OCI-LY7 (cell line): ENCODE measurements at regions not wholly inside any gene's neighbourhood (a gene's known extent, or its start where the extent isn't known, plus 50 kb on each side); places are given as distances from the start of the nearest gene placed in this dataset.

Experiments
- BruUV-seq: library from RNA; stranded (reverse); fragments of 400-500 nt; replicated peaks from 2 replicates; lab custom pipeline; 2021; lab: Mats Ljungman, UMichigan
- CTCF ChIA-PET: fragments of 300-600 bp; sonication (Branson Sonifier 250); formaldehyde crosslinking; loops from one replicate; lab custom pipeline; 2022; ENCODE audit warnings: antibody characterized with exemption; ENCODE audit not compliant: unreplicated experiment; lab: Charles Lee
- POLR2A ChIA-PET: fragments of 300-600 bp; sonication (Branson Sonifier 250); formaldehyde crosslinking; loops from one replicate; lab custom pipeline; 2022; ENCODE audit warnings: antibody characterized with exemption; lab: Charles Lee
- DNase-seq: peaks from one replicate; pipeline ENCODE4 v3.0.0-alpha.2; 2015; ENCODE audit warnings: low spot score
- H2AFZ ChIP-seq: fragments of 200-600 bp; sonication (generic), shearing (Covaris generic); 2 replicates; pipeline ENCODE4 v1.6.1; 2014; ENCODE audit warnings: mild to moderate bottlenecking, antibody characterized with exemption, low read length, moderate library complexity
- H3K27ac ChIP-seq: fragments of 200-600 bp; sonication (generic); 2 replicates; pipeline ENCODE4 v1.5.1; 2014; ENCODE audit warnings: mixed run types, low read depth, mild to moderate bottlenecking, moderate library complexity, low read length, inconsistent platforms; ENCODE audit not compliant: poor library complexity, severe bottlenecking
- H3K36me3 ChIP-seq: fragments of 200-600 bp; sonication (generic); 2 replicates; pipeline ENCODE4 v1.6.1; 2014; ENCODE audit warnings: mild to moderate bottlenecking, antibody characterized with exemption, low read length, moderate library complexity, mixed read lengths; ENCODE audit not compliant: insufficient read depth
- H3K4me1 ChIP-seq: fragments of 200-600 bp; sonication (generic); 2 replicates; pipeline ENCODE4 v1.5.1; 2014; ENCODE audit warnings: mild to moderate bottlenecking, low read length; ENCODE audit not compliant: insufficient read depth, poor library complexity, severe bottlenecking
- H3K4me2 ChIP-seq: fragments of 200-600 bp; sonication (generic); 2 replicates; pipeline ENCODE4 v1.6.1; 2014; ENCODE audit warnings: mild to moderate bottlenecking, low read length
- H3K4me3 ChIP-seq: fragments of 200-600 bp; sonication (generic); 2 replicates; pipeline ENCODE4 v1.5.1; 2014; ENCODE audit warnings: mild to moderate bottlenecking, low read depth, low read length; ENCODE audit not compliant: poor library complexity, severe bottlenecking
- H3K79me2 ChIP-seq: fragments of 200-600 bp; sonication (generic); 2 replicates; pipeline ENCODE4 v1.6.1; 2016; ENCODE audit warnings: low read depth, mild to moderate bottlenecking, low read length, moderate library complexity, mixed read lengths; ENCODE audit not compliant: insufficient read depth
- H3K9me2 ChIP-seq: fragments of 200-600 bp; sonication (generic); 2 replicates; pipeline ENCODE4 v1.6.1; 2016; ENCODE audit warnings: mild to moderate bottlenecking, low read length, mixed read lengths; ENCODE audit not compliant: insufficient read depth
- H3K9me3 ChIP-seq: fragments of 200-600 bp; sonication (generic); 2 replicates; pipeline ENCODE4 v1.6.1; 2014; ENCODE audit warnings: mild to moderate bottlenecking, mixed run types, low read length, mixed read lengths
- H4K20me1 ChIP-seq: fragments of 200-600 bp; sonication (generic); 2 replicates; pipeline ENCODE4 v1.6.1; 2014; ENCODE audit warnings: mild to moderate bottlenecking, antibody characterized with exemption, low read length, moderate library complexity, mixed read lengths; ENCODE audit not compliant: insufficient read depth
- CTCF ChIP-seq: fragments of 200-600 bp; sonication (generic); conservative IDR thresholded peaks from 2 replicates; pipeline ENCODE4 v1.5.1; 2014; ENCODE audit warnings: mild to moderate bottlenecking, antibody characterized with exemption, low read length, moderate library complexity, mixed read lengths
- EZH2phosphoT487 ChIP-seq: fragments of 200-600 bp; sonication (generic); IDR thresholded peaks from 2 replicates; pipeline ENCODE4 v1.6.1; 2018; ENCODE audit warnings: low read depth, borderline replicate concordance, mild to moderate bottlenecking, mixed run types, antibody characterized with exemption, low read length, moderate library complexity, mixed read lengths
- intact Hi-C: fragments of 100-400 bp; cut with micrococcal nuclease; formaldehyde crosslinking; loops from one replicate; pipeline ENCODE4 v1.10.0; 2022; ENCODE audit not compliant: unreplicated experiment

GRCh38 chr4:24640366-24640765 lies 56.0 kb upstream of the DHX15 start:
- H3K9me2 ChIP-seq, result no peaks in the 10 kb centered on the region
- no peak for DNase-seq
- no peak overlapping the region for H3K27ac ChIP-seq
- H3K4me3 ChIP-seq, result no peak overlapping the region
- POLR2A ChIA-PET, result interaction anchor here (0.7 kb wide), 1 partner anchor 142 kb away, joined by 5 read pairs; no protein-coding TSS in a partner anchor
- H3K4me2 ChIP-seq, result no peak overlapping the region
- no peaks in the 10 kb centered on the region for H3K4me1 ChIP-seq
- no peaks in the 10 kb centered on the region for H3K9me3 ChIP-seq
- TF ChIP-seq CTCF, result no peak
- TF ChIP-seq EZH2phosphoT487, result no peak
- intact Hi-C loops, result no loop called here
- no peaks in the 10 kb centered on the region for H3K79me2 ChIP-seq
- no peaks in the 10 kb centered on the region for H4K20me1 ChIP-seq
- BruUV-seq, result no TSS peak
- H3K36me3 ChIP-seq, result no peaks in the 10 kb centered on the region
- CTCF ChIA-PET, result no interaction called here
- H2AFZ ChIP-seq, result no peak overlapping the region

- Histone ChIP-seq H3K27ac (no peak overlapping the region), H2AFZ (no peak overlapping the region), H3K4me1 (no peaks in the 10 kb centered on the region), H3K9me3 (no peaks in the 10 kb centered on the region), H3K36me3 (no peaks in the 10 kb centered on the region), H3K4me2 (no peak overlapping the region), H3K4me3 (no peak overlapping the region), H3K79me2 (no peaks in the 10 kb centered on the region), H4K20me1 (no peaks in the 10 kb centered on the region), H3K9me2 (no peaks in the 10 kb centered on the region)
- BruUV-seq, result no TSS peak
- no peak for TF ChIP-seq EZH2phosphoT487
- no peak for TF ChIP-seq CTCF
- intact Hi-C loops, result no loop called here
- no peak for DNase-seq
- ChIA-PET POLR2A (interaction anchor here (0.7 kb wide), 1 partner anchor 8 kb away, joined by 3 read pairs; no protein-coding TSS in a partner anchor), CTCF (no interaction called here)
Observed at GRCh38 chr4:24642981-24643547, 58.7 kb upstream of the DHX15 start.

- Histone ChIP-seq H3K36me3 (no peaks in the 10 kb centered on the region), H2AFZ (no peak overlapping the region), H3K9me2 (no peaks in the 10 kb centered on the region), H3K27ac (no peak overlapping the region), H3K9me3 (no peaks in the 10 kb centered on the region), H3K4me1 (no peaks in the 10 kb centered on the region), H3K4me3 (no peak overlapping the region), H3K4me2 (no peak overlapping the region), H4K20me1 (no peaks in the 10 kb centered on the region), H3K79me2 (no peaks in the 10 kb centered on the region)
- ChIA-PET CTCF (no interaction called here), POLR2A (no interaction called here)
- BruUV-seq, result no TSS peak
- intact Hi-C loops, result no loop called here
- DNase-seq, result no peak
- TF ChIP-seq EZH2phosphoT487, result no peak
- no peak for TF ChIP-seq CTCF
Observed at GRCh38 chr4:24643774-24644520, 59.6 kb upstream of the DHX15 start.
